ENCODE measurements at regions not wholly inside any gene's neighbourhood (a gene's known extent, or its start where the extent isn't known, plus 50 kb on each side); places are given as distances from the start of the nearest gene placed in this dataset.

GRCh38 chr19:29366757-29367156, 153.8 kb upstream of the UQCRFS1 start:
- DNase-seq (ENCODE audit: low read depth in 2 of 2), result no peak
- TF ChIP-seq CTCF (IDR thresholded peaks at IDR 0.05; ENCODE audit: low read depth, low read length), result no peak
- H3K4me3 ChIP-seq (replicated peaks in 1 of 2; ENCODE audit: low read depth in 2 of 2, low read length in 2 of 2), result no peak overlapping the region

DNA sequence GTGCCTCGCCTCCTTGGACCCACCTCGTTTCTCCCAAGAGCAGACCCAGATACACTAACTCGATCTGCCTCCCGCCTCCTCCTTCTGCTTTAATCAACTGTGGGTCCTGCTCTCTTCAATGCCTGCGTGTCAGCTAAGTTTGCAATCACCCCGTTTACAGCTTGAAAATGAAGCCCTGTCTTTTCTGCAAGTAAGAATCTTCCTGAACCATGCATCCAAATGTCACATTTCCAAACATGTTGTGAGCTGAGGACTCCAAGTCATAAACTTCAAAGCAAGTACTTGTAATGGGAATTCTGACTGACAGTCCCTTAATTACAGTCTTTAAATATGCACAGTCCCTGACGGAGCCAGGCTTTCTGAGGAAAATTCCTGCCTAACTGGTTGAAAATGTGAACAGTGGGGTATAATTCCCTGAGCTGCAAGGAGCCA, 154.9 kb upstream of the UQCRFS1 start:
- no peak for TF ChIP-seq CTCF (IDR thresholded peaks at IDR 0.05; ENCODE audit: low read depth, low read length)
- no peak overlapping the region for H3K4me3 ChIP-seq (replicated peaks in 1 of 2; ENCODE audit: low read depth in 2 of 2, low read length in 2 of 2)
- DNase-seq (ENCODE audit: low read depth in 2 of 2), result no peak

DNA sequence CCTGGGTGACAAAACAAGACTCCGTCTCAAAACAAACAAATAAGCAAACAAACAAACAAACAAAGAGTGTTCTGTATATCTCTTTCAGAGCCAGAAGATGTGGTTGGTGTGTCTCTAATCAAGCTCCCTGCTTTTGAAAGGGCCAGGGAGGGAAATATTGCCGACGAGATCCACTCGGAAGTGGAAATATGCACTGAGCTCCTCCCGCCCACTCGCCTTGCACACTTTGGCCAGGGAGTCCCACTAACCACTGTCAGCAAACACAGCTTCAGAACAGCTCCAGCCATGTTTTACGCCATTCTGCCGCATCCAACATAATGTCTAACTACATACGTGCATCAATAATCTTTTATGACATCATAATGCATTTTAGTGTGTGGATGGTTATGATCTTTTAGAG, 155.5 kb upstream of the VSTM2B start:
- no peak for TF ChIP-seq CTCF (IDR thresholded peaks at IDR 0.05; ENCODE audit: low read depth, low read length)
- no peak for DNase-seq (ENCODE audit: low read depth in 2 of 2)
- no peak overlapping the region for H3K4me3 ChIP-seq (replicated peaks in 1 of 2; ENCODE audit: low read depth in 2 of 2, low read length in 2 of 2)

- H3K4me3 ChIP-seq (replicated peaks in 1 of 2; ENCODE audit: low read depth in 2 of 2, low read length in 2 of 2), result no peak overlapping the region
- no peak for DNase-seq (ENCODE audit: low read depth in 2 of 2)
- TF ChIP-seq CTCF (IDR thresholded peaks at IDR 0.05; ENCODE audit: low read depth, low read length), result no peak
Observed at GRCh38 chr19:29371251-29372090, 154.3 kb upstream of the VSTM2B start.

GRCh38 chr19:29372091-29372415, 153.7 kb upstream of the VSTM2B start:
- DNase-seq (ENCODE audit: low read depth in 2 of 2), result no peak
- TF ChIP-seq CTCF (IDR thresholded peaks at IDR 0.05; ENCODE audit: low read depth, low read length), result no peak
- H3K4me3 ChIP-seq (replicated peaks in 1 of 2; ENCODE audit: low read depth in 2 of 2, low read length in 2 of 2), result no peak overlapping the region

DNA sequence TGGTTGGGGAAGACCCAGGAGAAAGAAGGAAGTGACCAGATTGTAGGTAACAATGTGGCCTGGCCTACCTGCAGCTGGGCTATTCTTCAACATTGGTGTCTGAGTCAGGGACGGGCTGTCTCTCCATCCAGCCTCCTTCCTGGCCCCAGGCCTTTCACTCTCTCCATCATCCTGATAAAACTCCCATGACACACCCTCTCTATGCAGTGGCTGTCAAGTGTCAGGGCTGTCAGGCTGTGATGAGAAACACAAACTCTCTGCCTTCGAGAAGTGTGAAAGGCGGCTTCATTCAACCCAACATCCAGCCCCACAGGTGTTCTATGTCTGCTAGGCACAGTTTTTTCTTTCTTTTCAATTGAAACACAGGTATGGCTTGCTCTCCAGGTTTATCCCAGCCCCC, 153.3 kb upstream of the VSTM2B start:
- H3K4me3 ChIP-seq (replicated peaks in 1 of 2; ENCODE audit: low read depth in 2 of 2, low read length in 2 of 2), result no peak overlapping the region
- no peak for DNase-seq (ENCODE audit: low read depth in 2 of 2)
- no peak for TF ChIP-seq CTCF (IDR thresholded peaks at IDR 0.05; ENCODE audit: low read depth, low read length)

Measured in cardiac fibroblast (primary cell).